Upper lobe of left lung (tissue), 4 donors: ENCODE measurements at regions not wholly inside any gene's neighbourhood (a gene's known extent, or its start where the extent isn't known, plus 50 kb on each side); places are given as distances from the start of the nearest gene placed in this dataset.

Experiments used
- CTCF ChIP-seq, 6 experiments: fragments of 450-650 bp in 4 of 6; fragments of 200-600 bp in 2 of 6; sonication (generic) in 2 of 6; IDR thresholded peaks; one replicate each; pipeline ENCODE4 v1.5.1; 2016 to 2019; ENCODE audit warnings: antibody characterized with exemption in 6 of 6
- EP300 ChIP-seq, 4 donors: sonication (generic); formaldehyde crosslinking; IDR thresholded peaks; one replicate each; pipeline ENCODE4 v1.5.1; 2017; ENCODE audit warnings: antibody characterized with exemption in 4 of 4, control low read depth in 2 of 4
- POLR2AphosphoS5 ChIP-seq, 2 donors: sonication (generic); formaldehyde crosslinking; IDR thresholded peaks; one replicate each; pipeline ENCODE4 v1.5.1; 2017; ENCODE audit warnings: antibody characterized with exemption in 2 of 2

GRCh38 chr3:118792191-118792590 is 242.5 kb downstream of the IGSF11 start:
- TF ChIP-seq CTCF (IDR thresholded peaks at IDR 0.05) (no peak), POLR2AphosphoS5 (IDR thresholded peaks at IDR 0.05) (no peak), EP300 (IDR thresholded peaks at IDR 0.05) (no peak)
